CD4-positive, alpha-beta T cell treated with Interleukin-4 for 4 hours (primary cell): ENCODE measurements at regions not wholly inside any gene's neighbourhood (a gene's known extent, or its start where the extent isn't known, plus 50 kb on each side); places are given as distances from the start of the nearest gene placed in this dataset.

Source experiments
- DNase-seq: peaks from one replicate; pipeline ENCODE4 v3.0.0-alpha.2; 2020

- DNase-seq = no peak
Measured at GRCh38 chr1:185574139-185574875, 159.9 kb upstream of the HMCN1 start.

GRCh38 chr1:185573677-185574076 lies 160.5 kb upstream of the HMCN1 start:
- DNase-seq = no peak

GRCh38 chr1:185573162-185573561 lies 161.0 kb upstream of the HMCN1 start:
- no peak for DNase-seq

DNA sequence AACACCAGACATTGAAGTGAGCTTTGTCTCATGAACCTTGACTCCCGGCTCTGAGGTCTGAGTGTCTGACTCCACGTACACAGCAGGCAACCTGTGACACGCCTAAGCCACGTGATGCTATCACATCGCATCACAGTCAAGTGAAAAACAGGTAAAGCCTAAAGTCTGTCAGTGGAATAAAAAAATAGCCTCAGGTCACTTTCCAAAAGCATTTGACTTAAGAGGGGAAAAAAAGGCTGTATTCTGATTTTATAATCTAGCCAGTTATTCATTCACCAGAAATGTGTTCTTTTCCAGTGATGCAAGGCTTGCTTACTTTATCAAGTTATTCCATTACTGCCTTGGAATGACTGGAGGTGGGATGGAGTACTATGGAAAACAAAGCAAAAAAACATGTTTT lies 163.2 kb upstream of the HMCN1 start:
- peak; percentile 44 for DNase-seq

DNA sequence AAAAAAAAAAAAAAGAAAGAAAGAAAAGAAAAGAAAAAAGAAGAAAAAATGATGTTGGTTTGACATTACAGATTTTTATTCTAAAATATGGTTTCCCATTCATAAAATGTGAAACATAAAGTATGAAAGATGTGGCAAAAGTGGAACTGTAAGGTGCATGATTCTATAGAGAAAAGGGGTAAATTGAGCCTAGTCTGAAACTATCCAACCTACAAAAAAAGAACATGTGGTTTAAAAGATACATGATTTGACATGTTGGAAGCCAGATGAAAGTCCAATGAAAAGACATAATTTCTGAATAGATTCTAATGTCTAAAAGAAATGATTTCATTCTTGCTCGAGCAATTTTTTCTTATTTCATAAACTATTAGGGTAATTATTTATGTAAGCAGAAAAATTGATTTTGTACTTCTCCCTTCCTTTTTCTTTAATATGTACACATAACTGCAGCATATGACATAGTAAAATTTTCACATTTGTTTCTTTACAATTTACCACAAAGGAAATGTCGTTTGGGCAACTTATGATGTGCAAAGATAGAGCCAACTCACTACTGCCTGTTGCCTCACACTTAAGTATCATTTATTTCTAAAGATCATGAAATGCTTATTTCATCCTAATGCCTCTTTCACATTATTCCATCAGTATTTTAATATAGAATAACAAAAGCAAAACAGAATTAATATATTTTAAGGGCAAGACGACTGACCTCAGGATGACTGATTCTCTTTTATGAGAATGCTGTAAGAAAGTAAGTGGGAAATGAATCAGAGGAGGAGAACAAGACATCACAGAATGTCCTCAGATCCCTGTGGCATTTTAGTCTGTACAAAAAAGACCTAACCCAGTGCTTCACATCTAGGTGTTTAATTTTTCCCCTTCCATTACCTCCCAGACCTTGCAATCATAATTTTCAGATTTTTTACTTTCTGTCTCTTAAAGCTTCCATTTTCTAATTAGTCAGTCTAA lies 165.8 kb upstream of the HMCN1 start:
- peak; percentile 64 for DNase-seq

- no peak for DNase-seq
Measured at GRCh38 chr1:185567440-185567839, 166.8 kb upstream of the HMCN1 start.

- peak; percentile 97 for DNase-seq
Measured at GRCh38 chr1:185566995-185567394, 167.2 kb upstream of the HMCN1 start.

GRCh38 chr1:185565302-185565701 lies 168.9 kb upstream of the HMCN1 start:
- DNase-seq = no peak

DNA sequence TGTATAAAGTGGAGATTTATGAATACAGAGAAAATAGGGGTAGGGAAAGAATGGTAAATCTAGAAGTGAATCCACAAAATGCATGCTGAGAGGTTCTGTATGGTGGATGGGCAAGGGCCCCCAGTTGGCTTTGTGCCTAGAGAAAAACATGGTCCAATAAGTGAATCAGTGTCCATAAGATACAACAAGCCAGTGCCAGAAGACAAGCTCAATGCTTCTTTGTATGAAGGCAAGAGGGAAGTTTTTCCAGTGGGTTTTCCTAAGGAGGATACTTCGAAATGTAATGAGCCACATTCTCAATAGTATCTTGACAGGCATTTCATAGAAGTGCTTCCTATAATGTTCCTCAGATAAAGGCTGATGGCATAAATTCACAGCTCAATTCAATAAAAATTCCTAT lies 169.4 kb upstream of the HMCN1 start:
- DNase-seq = no peak

DNA sequence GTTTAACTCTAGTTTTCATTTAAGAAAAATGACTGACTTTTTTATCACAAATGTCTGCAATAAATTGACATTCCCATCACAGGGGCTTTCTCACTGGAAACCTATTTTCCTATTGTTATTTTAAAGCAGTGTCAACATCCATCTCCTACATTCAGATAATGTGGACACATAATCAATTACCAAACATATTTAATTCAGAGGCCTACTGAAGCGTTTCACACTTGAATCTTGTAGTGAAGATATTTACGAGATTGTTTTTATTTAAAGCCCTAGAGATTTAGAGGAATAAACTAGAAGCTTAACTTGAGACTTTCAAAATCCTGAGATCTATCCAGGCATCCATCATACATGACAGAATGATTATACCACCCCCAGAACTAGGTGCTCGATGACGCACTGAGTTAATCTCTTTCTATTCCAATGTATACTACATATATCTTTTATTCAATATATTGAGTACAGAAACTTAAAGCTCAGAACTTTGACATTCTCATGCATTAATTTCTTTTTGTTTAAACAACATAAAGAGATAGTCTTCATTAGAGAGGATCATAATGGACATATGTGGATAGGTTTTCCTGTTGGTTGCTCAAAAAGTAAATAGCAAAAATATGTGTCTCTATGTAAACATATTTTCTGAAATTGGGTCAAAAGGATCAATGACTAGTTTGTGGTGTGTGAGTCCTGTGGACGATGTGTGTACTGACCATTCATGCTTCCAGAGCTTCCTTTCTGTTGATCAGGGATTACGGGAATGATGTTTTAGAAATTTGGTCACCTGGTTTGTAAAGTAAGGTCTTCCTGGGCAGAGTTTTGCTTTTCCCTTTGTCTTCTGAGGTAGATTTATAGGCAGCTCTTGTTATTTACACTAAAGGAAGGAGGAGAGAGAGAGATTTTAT lies 171.5 kb upstream of the HMCN1 start:
- no peak for DNase-seq

DNA sequence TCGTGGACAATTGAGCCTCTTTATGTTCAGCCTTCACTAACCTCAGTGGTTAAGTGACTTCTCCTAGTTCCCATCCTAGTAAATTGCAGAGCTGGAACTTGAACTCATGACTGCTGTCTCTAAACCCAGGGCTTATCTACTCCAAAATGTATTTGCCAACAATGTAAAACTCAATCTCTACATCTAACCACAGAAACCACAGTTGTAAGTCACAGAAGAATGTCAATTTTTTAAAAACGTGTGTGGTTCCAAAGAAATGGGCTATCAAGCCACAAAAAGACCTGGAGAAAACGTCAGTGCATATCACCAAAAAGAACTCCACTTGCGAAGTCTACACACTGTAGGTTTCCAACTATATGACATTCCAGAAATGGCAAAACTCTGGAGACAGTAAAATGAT lies 172.6 kb upstream of the HMCN1 start:
- peak; percentile 81 for DNase-seq

- no peak for DNase-seq
Measured at GRCh38 chr1:185560760-185561159, 173.4 kb upstream of the HMCN1 start.

DNA sequence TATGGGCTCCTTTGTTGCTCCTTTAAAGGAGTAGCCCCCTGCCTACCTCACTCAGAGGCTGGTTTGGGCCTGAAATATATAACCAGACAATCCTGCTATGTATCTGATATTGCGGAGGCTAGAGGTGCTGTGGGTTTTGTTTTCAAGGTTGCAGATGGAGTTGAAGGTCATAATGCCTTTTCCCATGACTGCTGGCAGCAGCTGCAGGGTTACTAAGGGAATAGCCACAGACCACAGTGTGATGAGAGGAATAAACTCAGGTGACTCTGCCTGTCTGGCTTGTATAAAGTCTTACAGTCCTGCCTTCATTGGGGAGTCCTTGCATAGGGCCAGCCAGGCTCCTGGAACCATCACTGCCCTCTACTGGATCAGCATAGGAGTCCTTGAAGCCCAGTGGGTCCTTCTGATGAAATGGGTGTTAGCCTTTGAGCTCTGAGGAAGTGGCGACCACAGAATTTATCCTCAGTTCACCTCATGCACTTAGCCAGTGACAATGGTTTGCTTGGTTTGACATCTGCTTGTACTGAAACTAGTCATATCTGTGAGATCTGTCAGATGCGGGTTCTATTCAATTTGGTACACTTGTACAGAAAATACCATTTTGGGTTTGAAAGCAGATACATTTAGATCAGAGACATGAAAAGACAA lies 174.4 kb upstream of the HMCN1 start:
- DNase-seq = peak; percentile 89

GRCh38 chr1:185559151-185559550 lies 175.0 kb upstream of the HMCN1 start:
- no peak for DNase-seq

DNA sequence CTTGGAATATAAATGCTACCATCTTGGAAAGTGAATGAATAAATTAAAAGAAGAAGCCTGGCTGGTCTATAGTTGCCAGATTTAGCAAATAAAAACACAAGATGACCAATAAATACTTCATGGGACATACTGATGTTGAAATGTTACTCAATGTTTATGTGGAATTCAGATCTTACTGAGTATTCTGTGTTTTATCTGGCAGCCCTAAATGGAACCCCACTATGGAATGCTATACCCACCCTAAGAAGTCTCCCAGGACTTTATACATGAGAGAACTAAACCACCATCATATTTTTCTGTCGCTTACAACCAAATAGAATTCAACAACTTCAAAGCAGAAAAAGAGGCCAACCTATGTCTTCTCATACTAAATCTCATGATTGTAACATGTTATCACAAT lies 177.6 kb upstream of the HMCN1 start:
- no peak for DNase-seq

DNA sequence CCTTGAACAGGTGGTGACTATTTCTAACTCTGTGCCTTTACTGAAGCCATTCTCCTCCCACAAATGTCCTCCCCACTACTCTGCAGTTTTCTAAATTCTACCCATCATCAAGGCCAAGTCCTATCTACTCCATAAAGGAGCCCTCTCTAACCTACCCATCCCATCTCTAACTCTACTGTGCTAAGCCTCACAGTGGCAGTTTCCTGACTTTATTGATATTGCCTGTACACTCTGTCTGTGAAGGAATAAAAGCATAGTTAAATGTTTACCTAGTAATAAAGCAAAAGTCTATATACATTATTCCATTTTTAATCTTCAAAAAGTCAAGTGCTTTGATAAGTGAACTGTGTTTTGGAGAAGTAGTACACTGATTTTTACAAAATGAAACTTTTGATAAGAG lies 178.4 kb upstream of the HMCN1 start:
- no peak for DNase-seq

GRCh38 chr1:185551008-185551407 lies 183.2 kb upstream of the HMCN1 start:
- no peak for DNase-seq

- no peak for DNase-seq
Measured at GRCh38 chr1:185549906-185550305, 184.3 kb upstream of the HMCN1 start.

GRCh38 chr1:185546029-185546428 lies 188.2 kb upstream of the HMCN1 start:
- no peak for DNase-seq

GRCh38 chr1:185541871-185542301 lies 192.3 kb upstream of the HMCN1 start:
- no peak for DNase-seq

- no peak for DNase-seq
Measured at GRCh38 chr1:185540295-185540694, 193.9 kb upstream of the HMCN1 start.

- DNase-seq = peak; percentile 61
Measured at GRCh38 chr1:185539277-185539943, 194.8 kb upstream of the HMCN1 start.
